ENCODE measurements at regions not wholly inside any gene's neighbourhood (a gene's known extent, or its start where the extent isn't known, plus 50 kb on each side); places are given as distances from the start of the nearest gene placed in this dataset.

DNA sequence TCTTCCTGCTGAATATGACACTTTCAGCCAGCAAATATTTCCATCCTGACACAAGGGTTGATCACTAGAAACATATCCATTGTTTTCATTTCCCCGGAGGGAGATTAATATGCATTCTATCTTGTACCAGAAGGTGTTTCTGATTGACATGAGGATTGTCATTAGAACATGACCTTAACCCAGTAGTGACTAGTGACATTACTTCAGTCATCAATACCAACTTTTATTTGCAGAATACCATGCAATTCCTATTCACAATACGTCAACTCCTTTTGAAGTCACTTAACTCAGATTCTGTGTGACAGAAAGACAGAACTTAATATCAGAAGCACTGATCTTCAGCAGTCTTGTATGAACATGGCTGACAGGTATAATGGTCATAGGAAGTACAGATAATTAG is 1108.9 kb upstream of the CRIM1 start:
- no peak for TF ChIP-seq CTCF (conservative IDR thresholded peaks at IDR 0.05)
- H3K27ac ChIP-seq = no peak overlapping the region

DNA sequence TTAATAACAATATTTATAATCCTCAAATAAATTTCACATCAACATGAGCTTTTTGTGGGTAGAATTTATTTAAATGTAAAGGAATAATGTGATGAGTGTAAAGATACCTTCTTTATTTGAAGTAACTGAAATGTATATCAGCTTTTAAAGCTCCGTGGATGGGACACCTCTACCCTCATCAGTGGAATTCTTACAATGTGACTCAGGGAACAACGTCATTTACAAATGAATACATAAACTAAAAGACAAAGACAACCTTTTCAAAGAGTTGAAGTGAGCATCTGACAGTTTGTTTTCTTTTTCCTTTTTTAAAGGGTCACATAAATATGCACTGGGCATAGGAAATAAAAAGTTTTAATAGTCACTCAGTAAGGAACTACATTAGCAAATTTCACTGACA is 1127.0 kb upstream of the CRIM1 start:
- no peak overlapping the region for H3K27ac ChIP-seq
- no peak for TF ChIP-seq CTCF (conservative IDR thresholded peaks at IDR 0.05)

DNA sequence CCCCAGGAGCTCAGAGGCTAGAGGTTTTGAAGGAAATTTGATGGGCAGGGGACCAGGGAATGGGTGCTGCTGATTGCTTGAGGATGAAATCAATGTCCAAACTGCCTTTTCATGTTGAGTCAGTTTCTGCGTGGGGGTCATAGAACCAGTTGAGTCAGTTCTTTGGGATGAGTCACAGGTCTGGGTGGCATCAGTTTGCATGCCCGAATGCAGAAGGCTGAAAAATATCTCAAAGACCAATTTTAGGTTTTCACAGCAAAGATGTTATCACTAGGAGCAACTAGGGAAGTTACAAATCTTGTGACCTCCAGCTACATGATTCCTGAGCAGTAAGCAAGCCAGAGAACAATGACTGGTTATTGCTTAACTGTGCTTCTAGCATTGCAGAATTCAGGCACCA is 1135.1 kb upstream of the CRIM1 start:
- H3K27ac ChIP-seq = no peak overlapping the region
- no peak for TF ChIP-seq CTCF (conservative IDR thresholded peaks at IDR 0.05)

DNA sequence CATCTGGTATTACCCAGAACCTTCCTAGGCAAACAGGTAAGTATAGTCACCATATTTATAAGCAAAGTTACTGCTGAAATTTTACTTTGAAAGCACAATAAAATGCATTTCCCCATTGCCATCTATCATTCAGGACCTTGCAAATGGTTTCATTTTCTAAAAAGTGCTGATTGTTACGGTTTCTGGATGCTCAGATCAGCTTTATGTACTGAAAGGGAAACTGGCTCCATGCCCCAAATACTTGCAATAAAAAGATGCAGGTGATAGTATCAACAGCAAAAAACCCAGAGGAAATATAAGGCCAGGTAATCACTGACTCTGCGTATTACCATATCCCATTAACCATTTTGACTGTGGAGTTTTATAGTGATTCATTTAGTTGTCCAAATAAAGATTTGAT is 1150.7 kb upstream of the CRIM1 start:
- no peak overlapping the region for H3K27ac ChIP-seq
- no peak for TF ChIP-seq CTCF (conservative IDR thresholded peaks at IDR 0.05)

DNA sequence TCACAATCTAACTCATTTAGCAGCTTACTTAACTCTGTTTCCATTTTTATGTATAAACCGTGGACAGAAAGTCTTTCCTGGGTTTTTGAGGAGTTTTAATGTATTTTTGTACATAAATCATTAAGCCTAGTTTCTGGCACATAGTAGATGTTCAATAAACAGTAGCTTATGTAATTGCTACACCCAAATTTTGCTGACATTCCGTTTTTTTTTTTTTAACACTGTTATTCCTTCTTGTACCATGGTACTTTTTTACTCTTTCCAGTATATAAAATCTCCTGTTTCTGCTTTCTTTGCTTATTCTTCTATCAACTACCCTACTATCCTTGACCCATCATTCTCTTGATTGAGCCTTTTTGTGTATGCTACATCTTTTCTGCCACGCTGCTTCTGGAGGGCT is 1151.3 kb upstream of the CRIM1 start:
- no peak overlapping the region for H3K27ac ChIP-seq
- TF ChIP-seq CTCF (conservative IDR thresholded peaks at IDR 0.05) = no peak

- peak; percentile 57 for TF ChIP-seq CTCF (conservative IDR thresholded peaks at IDR 0.05)
Observed at GRCh38 chr2:35199298-35199697, 1156.3 kb upstream of the CRIM1 start.

DNA sequence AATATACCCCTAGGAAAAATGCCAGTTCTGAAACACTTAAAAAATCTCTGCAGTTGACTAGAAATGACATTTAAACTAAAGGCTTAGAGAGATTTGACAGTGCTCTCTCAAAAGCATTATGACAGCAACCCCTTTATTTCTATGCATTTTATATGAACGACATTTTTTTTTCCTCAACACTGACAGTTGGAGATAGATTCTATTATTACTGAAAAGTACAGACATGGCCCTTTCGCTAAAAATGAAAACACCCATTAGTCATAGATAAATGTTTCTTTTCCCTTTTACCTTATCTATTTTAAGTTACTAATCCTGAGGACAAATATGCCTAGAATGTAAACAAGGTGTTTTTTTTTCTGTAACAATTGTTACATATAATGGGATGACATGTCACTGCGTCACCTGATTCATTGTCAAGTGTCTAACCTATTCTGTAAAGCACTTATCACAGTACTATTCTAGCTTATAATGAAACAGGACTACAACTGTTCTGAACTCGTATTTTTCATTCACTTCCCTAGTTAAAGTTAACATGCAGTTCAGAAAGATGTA is 1169.6 kb upstream of the CRIM1 start:
- TF ChIP-seq CTCF (conservative IDR thresholded peaks at IDR 0.05) = no peak
- no peak overlapping the region for H3K27ac ChIP-seq

More at GRCh38 chr2:35199298-35199697, 1156.3 kb upstream of the CRIM1 start:
- H3K27ac ChIP-seq = no peak overlapping the region

Data from VCaP (cell line).